AG09319 (cell line): ENCODE measurements at regions not wholly inside any gene's neighbourhood (a gene's known extent, or its start where the extent isn't known, plus 50 kb on each side); places are given as distances from the start of the nearest gene placed in this dataset.

Source experiments
- DNase-seq: peaks from one replicate; pipeline ENCODE4 v3.0.0-alpha.2; 2010; ENCODE audit warnings: low read depth; ENCODE audit errors: extremely low read depth
- CTCF ChIP-seq: IDR thresholded peaks from 2 replicates; pipeline ENCODE4 v1.5.1; 2011; ENCODE audit warnings: low read depth, mild to moderate bottlenecking, inconsistent platforms, low read length, moderate library complexity

DNA sequence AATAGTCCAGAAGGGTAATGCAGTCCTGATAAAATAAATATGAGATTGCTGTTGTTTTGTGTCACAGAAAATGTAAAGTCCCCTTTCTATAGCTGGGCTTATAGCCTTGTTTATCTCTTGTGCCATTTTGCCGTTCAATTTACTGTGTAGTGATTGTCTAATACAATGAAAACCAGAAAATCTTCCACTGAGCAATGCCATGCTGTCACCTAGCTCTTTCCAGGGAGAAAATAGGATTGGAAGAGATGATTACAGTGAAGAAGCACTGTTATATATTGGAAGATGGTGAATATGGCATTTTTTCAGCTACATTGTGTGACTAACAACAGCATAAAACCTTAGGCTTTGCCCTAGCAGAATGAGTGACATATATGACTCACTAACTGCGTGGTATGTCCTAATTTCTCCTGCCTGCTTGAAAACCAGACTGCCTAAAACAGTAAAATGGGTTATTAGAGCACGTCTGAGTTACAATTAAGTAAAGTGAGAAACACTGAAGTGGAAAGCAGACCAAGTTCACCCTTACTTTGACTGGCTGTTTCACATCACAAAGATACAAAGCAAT, 332.4 kb upstream of the ZP4 start:
- no peak for DNase-seq

DNA sequence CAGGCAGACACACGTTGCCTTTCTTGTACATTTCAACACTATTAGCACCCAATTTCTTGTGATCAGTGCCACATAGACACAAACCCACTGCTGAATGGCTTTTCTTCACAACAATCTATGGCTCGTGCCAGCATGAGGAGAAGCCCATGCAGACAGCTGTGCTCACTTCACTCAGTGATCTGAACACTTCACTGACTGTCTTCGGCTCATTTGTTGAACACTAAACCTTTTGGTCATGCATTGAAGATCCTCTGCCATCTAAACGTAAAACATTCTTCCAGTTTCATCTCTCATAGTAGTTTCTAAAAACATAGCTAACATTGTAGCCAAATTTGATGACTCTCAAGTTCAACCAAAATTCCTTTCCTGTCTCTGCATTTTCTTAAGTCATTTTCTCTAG, 331.0 kb upstream of the ZP4 start:
- DNase-seq = no peak
- TF ChIP-seq CTCF = no peak

More for the DNA sequence above, 332.4 kb upstream of the ZP4 start:
- TF ChIP-seq CTCF = no peak

DNA sequence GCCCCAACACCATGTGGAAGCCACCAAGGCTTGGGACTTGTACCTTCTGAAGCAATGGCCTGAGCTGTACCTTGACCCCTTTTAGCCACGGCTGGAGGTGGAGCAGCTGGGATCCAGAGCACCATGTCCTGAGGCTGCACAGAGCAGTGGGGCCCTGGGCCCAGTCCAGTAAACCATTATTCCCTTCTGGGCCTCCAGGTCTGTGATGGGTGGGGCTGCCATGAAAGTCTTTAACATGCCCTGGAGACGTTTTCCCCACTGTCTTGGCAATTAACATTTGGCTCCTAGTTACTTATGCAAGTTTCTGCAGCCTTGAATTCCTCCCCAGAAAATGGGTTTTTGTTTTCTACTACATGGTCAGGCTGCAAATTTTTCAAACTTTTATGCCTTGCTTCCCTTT, 323.7 kb upstream of the ZP4 start:
- DNase-seq = no peak
- TF ChIP-seq CTCF = no peak

DNA sequence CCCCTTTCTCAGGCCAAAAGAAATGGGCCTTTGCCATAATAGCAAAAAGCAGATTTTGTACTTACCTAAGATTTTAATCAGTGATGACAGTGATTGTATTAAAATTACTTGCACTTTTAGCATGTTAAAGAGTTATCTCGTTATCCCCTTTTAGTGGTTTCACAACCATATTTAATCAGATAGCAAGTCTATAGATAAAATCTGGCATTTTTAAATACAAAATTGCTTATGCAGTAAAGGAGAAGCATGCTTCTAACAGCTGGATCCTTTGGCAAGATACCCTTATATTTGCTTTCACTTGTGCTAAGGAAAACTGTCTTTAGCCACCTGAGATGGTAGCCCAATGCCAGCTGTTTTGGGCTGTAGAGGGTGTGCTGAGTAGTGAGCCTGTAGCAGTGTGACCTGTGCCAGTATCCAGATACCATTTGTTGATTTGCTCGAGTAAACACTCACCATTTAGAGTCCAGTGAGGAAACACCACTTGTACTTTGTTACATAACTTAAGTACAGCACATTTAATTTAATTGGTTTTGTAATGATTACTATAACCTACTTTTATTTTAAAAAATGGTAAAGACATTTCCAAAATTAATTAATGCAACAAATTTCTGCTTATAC, 314.4 kb upstream of the ZP4 start:
- no peak for TF ChIP-seq CTCF
- no peak for DNase-seq

DNA sequence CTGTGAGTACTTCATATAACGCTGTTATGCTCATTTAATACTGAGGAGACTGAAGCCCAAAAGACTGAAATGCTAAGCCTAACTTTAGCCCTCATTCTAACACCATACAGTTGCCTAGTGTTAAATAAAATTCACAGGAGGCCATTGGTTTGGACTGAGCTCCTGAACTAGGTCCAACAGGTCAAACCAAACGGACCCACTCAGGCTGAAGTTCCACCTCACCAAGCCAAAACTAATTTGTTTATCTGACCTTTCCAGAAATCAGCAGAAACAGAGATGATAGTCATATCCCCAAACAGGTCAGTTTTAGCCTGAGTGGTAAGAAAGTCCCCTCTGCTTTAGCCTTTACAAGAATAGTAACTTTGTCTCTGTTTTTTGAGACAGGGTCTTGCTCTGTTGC, 311.3 kb upstream of the ZP4 start:
- TF ChIP-seq CTCF = no peak
- no peak for DNase-seq

- no peak for TF ChIP-seq CTCF
- no peak for DNase-seq
Measured at GRCh38 chr1:238199325-238199724, 308.6 kb upstream of the ZP4 start.

DNA sequence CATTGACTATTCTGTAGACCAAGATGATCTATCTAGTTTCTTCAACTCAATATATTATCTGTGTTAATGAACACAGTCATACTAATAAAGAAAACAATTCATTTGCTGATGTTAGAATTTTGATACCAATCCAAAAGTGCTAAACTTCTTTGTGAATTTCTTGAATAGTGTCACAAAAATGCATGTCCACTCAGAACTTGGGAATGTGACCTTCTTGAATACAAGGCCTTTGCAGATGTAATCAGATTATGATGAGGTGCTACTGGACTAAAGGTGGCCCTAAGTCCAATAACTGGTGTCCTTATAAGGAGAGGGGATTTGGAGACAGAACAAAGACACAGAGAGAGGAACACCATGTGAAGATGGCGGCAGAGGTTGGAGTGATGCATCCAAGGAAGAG, 305.8 kb upstream of the ZP4 start:
- no peak for DNase-seq
- no peak for TF ChIP-seq CTCF
